Brain microvascular endothelial cell (primary cell): ENCODE measurements at regions not wholly inside any gene's neighbourhood (a gene's known extent, or its start where the extent isn't known, plus 50 kb on each side); places are given as distances from the start of the nearest gene placed in this dataset.

Source experiments
- DNase-seq: peaks from one replicate; pipeline ENCODE4 v3.0.0-alpha.2; 2020
- H3K27ac ChIP-seq: fragments of 250-450 bp; sonication (Bioruptor Pico); 2 replicates; pipeline ENCODE4 v1.5.1; 2020; ENCODE audit warnings: mild to moderate bottlenecking, moderate library complexity
- H3K27me3 ChIP-seq: fragments of 250-450 bp; sonication (Bioruptor Pico); replicated peaks from 2 replicates; pipeline ENCODE4 v1.5.1; 2020; ENCODE audit warnings: mild to moderate bottlenecking
- H3K36me3 ChIP-seq: fragments of 250-450 bp; sonication (Bioruptor Pico); replicated peaks from 2 replicates; pipeline ENCODE4 v1.5.1; 2020; ENCODE audit warnings: mild to moderate bottlenecking
- H3K4me3 ChIP-seq: 2 replicates; pipeline ENCODE4 v1.5.1; 2011; ENCODE audit warnings: low read depth, mild to moderate bottlenecking, control low read depth, low read length, moderate library complexity
- CTCF ChIP-seq: IDR thresholded peaks from 2 replicates; pipeline ENCODE4 v1.5.1; 2011; ENCODE audit warnings: low read depth, mild to moderate bottlenecking, moderate library complexity, low read length, control low read depth, inconsistent platforms; ENCODE audit errors: missing control alignments
- in situ Hi-C: cut with HindIII; loops from 2 replicates; pipeline ENCODE4 v1.10.0; 2017; ENCODE audit warnings: low sequenced_read_pairs, low pct_ligation_motif_present

- no peaks in the 10 kb centered on the region for H3K36me3 ChIP-seq
- in situ Hi-C loops: no loop called here
- H3K27me3 ChIP-seq: no peaks in the 10 kb centered on the region
- DNase-seq: no peak
- H3K4me3 ChIP-seq: no peak overlapping the region
- H3K27ac ChIP-seq: no peak overlapping the region
- no peak for TF ChIP-seq CTCF
These were observed 712.1 kb upstream of the MEF2C start for GRCh38 chr5:89595056-89595455.

- Histone ChIP-seq H3K36me3 (no peaks in the 10 kb centered on the region), H3K4me3 (no peak overlapping the region), H3K27me3 (no peaks in the 10 kb centered on the region), H3K27ac (no peak overlapping the region)
- in situ Hi-C loops: no loop called here
- peak; percentile 71 for DNase-seq
- TF ChIP-seq CTCF: no peak
These were observed 701.5 kb upstream of the MEF2C start for GRCh38 chr5:89584339-89584956.

GRCh38 chr5:89583534-89583933 lies 700.5 kb upstream of the MEF2C start:
- no peaks in the 10 kb centered on the region for H3K27me3 ChIP-seq
- in situ Hi-C loops: no loop called here
- TF ChIP-seq CTCF: no peak
- DNase-seq: no peak
- no peak overlapping the region for H3K27ac ChIP-seq
- no peak overlapping the region for H3K4me3 ChIP-seq
- no peaks in the 10 kb centered on the region for H3K36me3 ChIP-seq

- TF ChIP-seq CTCF: no peak
- DNase-seq: peak; percentile 7
- H3K36me3 ChIP-seq: no peaks in the 10 kb centered on the region
- no peak overlapping the region for H3K27ac ChIP-seq
- H3K4me3 ChIP-seq: no peak overlapping the region
- in situ Hi-C loops: no loop called here
- no peaks in the 10 kb centered on the region for H3K27me3 ChIP-seq
These were observed 699.9 kb upstream of the MEF2C start for GRCh38 chr5:89582768-89583339.

GRCh38 chr5:89580976-89581375 lies 698.0 kb upstream of the MEF2C start:
- H3K27me3 ChIP-seq: no peaks in the 10 kb centered on the region
- H3K27ac ChIP-seq: no peak overlapping the region
- no peak for TF ChIP-seq CTCF
- H3K4me3 ChIP-seq: no peak overlapping the region
- no peak for DNase-seq
- in situ Hi-C loops: no loop called here
- no peaks in the 10 kb centered on the region for H3K36me3 ChIP-seq

GRCh38 chr5:89575319-89575718 lies 692.3 kb upstream of the MEF2C start:
- Histone ChIP-seq H3K4me3 (no peak overlapping the region), H3K27me3 (no peaks in the 10 kb centered on the region), H3K27ac (no peak overlapping the region), H3K36me3 (no peaks in the 10 kb centered on the region)
- DNase-seq: no peak
- no peak for TF ChIP-seq CTCF
- in situ Hi-C loops: no loop called here
